DMS 273 (cell line): ENCODE measurements at regions not wholly inside any gene's neighbourhood (a gene's known extent, or its start where the extent isn't known, plus 50 kb on each side); places are given as distances from the start of the nearest gene placed in this dataset.
"Not testable (repeated sequence)": the region's sequence is repeated elsewhere in the genome, so short reads cannot be mapped to it uniquely, and the experiment has no call there.

Experiments used
- DNase-seq: peaks from one replicate; lab custom pipeline; 2025; ENCODE audit not compliant: unreplicated experiment; lab: John Stamatoyannopoulos, UW

- peak; percentile 66 for DNase-seq
These were observed 56.3 kb upstream of the KRTAP5-11 start for GRCh38 chr11:71638801-71639519.

GRCh38 chr11:71639520-71639849 lies 56.8 kb upstream of the KRTAP5-11 start:
- peak; percentile 30 for DNase-seq

- not testable (repeated sequence) for DNase-seq
These were observed 57.2 kb upstream of the KRTAP5-11 start for GRCh38 chr11:71639916-71640315.

GRCh38 chr11:71647078-71647477 lies 64.4 kb upstream of the KRTAP5-11 start:
- DNase-seq = not testable (repeated sequence)

- DNase-seq = not testable (repeated sequence)
These were observed 70.3 kb upstream of the KRTAP5-11 start for GRCh38 chr11:71652998-71653397.

- DNase-seq = not testable (repeated sequence)
These were observed 71.7 kb upstream of the KRTAP5-11 start for GRCh38 chr11:71654423-71654822.

- DNase-seq = not testable (repeated sequence)
These were observed 72.4 kb upstream of the KRTAP5-11 start for GRCh38 chr11:71655041-71655440.

- DNase-seq = not testable (repeated sequence)
These were observed 73.8 kb upstream of the KRTAP5-11 start for GRCh38 chr11:71656513-71656912.

GRCh38 chr11:71664941-71665340 lies 82.3 kb upstream of the KRTAP5-11 start:
- not testable (repeated sequence) for DNase-seq

GRCh38 chr11:71698110-71698509 lies 115.4 kb upstream of the KRTAP5-11 start:
- DNase-seq = not testable (repeated sequence)

GRCh38 chr11:71698961-71699360 lies 116.3 kb upstream of the KRTAP5-11 start:
- DNase-seq = not testable (repeated sequence)

- not testable (repeated sequence) for DNase-seq
These were observed 119.0 kb upstream of the KRTAP5-11 start for GRCh38 chr11:71701435-71702291.

- DNase-seq = not testable (repeated sequence)
These were observed 122.5 kb upstream of the KRTAP5-11 start for GRCh38 chr11:71705086-71705737.

GRCh38 chr11:71705738-71706432 lies 123.2 kb upstream of the KRTAP5-11 start:
- not testable (repeated sequence) for DNase-seq

- DNase-seq = not testable (repeated sequence)
These were observed 124.4 kb upstream of the KRTAP5-11 start for GRCh38 chr11:71707083-71707482.

- DNase-seq = not testable (repeated sequence)
These were observed 123.5 kb upstream of the DEFB108B start for GRCh38 chr11:71709541-71709940.

- DNase-seq = not testable (repeated sequence)
These were observed 122.8 kb upstream of the DEFB108B start for GRCh38 chr11:71710171-71710671.

GRCh38 chr11:71710701-71711385 lies 122.2 kb upstream of the DEFB108B start:
- DNase-seq = not testable (repeated sequence)

GRCh38 chr11:71712350-71712749 lies 120.7 kb upstream of the DEFB108B start:
- DNase-seq = not testable (repeated sequence)

- not testable (repeated sequence) for DNase-seq
These were observed 120.2 kb upstream of the DEFB108B start for GRCh38 chr11:71712846-71713245.
